GM23248 (cell line): ENCODE measurements at regions not wholly inside any gene's neighbourhood (a gene's known extent, or its start where the extent isn't known, plus 50 kb on each side); places are given as distances from the start of the nearest gene placed in this dataset.

ENCODE experiments used
- EZH2 ChIP-seq: fragments of 200-600 bp; sonication (generic); IDR thresholded peaks from 2 replicates; pipeline ENCODE4 v1.6.1; 2018; ENCODE audit warnings: antibody characterized with exemption, mild to moderate bottlenecking; ENCODE audit not compliant: insufficient read depth, poor library complexity, severe bottlenecking
- EZH2phosphoT487 ChIP-seq: fragments of 200-600 bp; sonication (generic); IDR thresholded peaks from 2 replicates; pipeline ENCODE4 v1.6.1; 2018; ENCODE audit warnings: antibody characterized with exemption, moderate library complexity, mild to moderate bottlenecking, low read depth; ENCODE audit not compliant: insufficient read depth

DNA sequence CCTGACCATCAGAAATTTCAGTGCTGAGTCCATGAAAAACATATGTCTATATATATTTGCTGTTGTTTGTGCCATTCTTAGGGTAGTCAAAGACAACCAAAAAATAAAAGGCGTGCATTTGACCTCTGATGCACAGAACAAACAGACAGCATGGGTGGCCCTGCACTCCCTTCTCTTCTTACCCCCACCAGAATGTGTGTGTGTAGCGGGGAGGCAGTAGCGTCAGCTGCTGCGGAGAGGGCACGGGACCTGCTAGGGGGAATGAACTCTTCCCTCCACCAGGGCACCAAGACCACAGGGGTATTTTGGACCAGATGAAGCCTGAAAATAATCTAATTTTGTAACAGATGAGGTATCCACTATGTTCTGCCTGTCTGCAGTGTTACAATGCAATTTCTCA is 277.7 kb upstream of the ZNF32 start:
- no peak for TF ChIP-seq EZH2phosphoT487
- TF ChIP-seq EZH2 = no peak
